NOMO-1 (cell line): ENCODE measurements at regions not wholly inside any gene's neighbourhood (a gene's known extent, or its start where the extent isn't known, plus 50 kb on each side); places are given as distances from the start of the nearest gene placed in this dataset.

ENCODE experiments used
- DNase-seq, 2 experiments: peaks; one replicate each; lab custom pipeline; 2025; ENCODE audit not compliant: unreplicated experiment in 2 of 2; lab: John Stamatoyannopoulos, UW

- no peak for DNase-seq
These were observed 133.0 kb downstream of the CD83 start for GRCh38 chr6:14250573-14250972.

- DNase-seq, result no peak
These were observed 134.8 kb downstream of the CD83 start for GRCh38 chr6:14252271-14252850.

- DNase-seq, result no peak
These were observed 136.9 kb downstream of the CD83 start for GRCh38 chr6:14254505-14254904.

GRCh38 chr6:14255916-14256315, 138.3 kb downstream of the CD83 start:
- no peak for DNase-seq

- DNase-seq, result no peak
These were observed 140.5 kb downstream of the CD83 start for GRCh38 chr6:14258117-14258516.

GRCh38 chr6:14258695-14259593, 141.4 kb downstream of the CD83 start:
- no peak for DNase-seq

- no peak for DNase-seq
These were observed 142.1 kb downstream of the CD83 start for GRCh38 chr6:14259594-14260152.

GRCh38 chr6:14260839-14261238, 143.3 kb downstream of the CD83 start:
- DNase-seq, result no peak

GRCh38 chr6:14263881-14264424, 146.4 kb downstream of the CD83 start:
- DNase-seq, result no peak

GRCh38 chr6:14265049-14266021, 147.8 kb downstream of the CD83 start:
- DNase-seq, result no peak

- no peak for DNase-seq
These were observed 148.7 kb downstream of the CD83 start for GRCh38 chr6:14266266-14266665.

- no peak for DNase-seq
These were observed 150.5 kb downstream of the CD83 start for GRCh38 chr6:14267885-14268660.

- no peak for DNase-seq
These were observed 151.9 kb downstream of the CD83 start for GRCh38 chr6:14269436-14269835.

- no peak for DNase-seq
These were observed 152.7 kb downstream of the CD83 start for GRCh38 chr6:14270142-14270893.

GRCh38 chr6:14270925-14271788, 153.6 kb downstream of the CD83 start:
- DNase-seq, result no peak

GRCh38 chr6:14271789-14272736, 154.5 kb downstream of the CD83 start:
- no peak for DNase-seq

- DNase-seq, result no peak
These were observed 155.1 kb downstream of the CD83 start for GRCh38 chr6:14272737-14273085.
